ENCODE measurements at regions not wholly inside any gene's neighbourhood (a gene's known extent, or its start where the extent isn't known, plus 50 kb on each side); places are given as distances from the start of the nearest gene placed in this dataset.

DNA sequence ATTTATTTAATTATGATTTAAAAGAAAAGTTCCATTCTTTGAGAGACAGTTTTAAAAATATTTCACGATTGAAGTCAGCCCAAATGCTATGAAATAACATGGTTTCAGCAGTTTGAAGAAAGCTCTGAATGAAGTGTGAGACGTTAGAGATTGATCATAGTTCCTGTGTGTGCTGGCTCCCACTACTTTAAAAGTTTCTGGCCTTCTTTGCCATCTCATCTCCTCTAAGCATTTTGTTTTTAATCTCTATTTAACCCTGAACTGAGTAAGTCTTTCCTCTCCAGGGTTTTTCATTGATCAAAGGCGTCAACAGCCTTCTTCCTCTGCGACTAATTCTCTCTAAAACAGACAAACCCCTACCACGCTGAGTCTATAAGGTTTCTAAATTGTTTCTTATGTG is 225.3 kb upstream of the B3GALT2 start:
- no peaks in the 10 kb centered on the region for H3K9me3 ChIP-seq
- ATAC-seq (ENCODE audit: insufficient number of reproducible peaks, low FRiP score, low read depth) = no peak
- no peaks in the 10 kb centered on the region for H3K27me3 ChIP-seq (replicated peaks; ENCODE audit: insufficient read depth)
- TF ChIP-seq, protein P1, sequence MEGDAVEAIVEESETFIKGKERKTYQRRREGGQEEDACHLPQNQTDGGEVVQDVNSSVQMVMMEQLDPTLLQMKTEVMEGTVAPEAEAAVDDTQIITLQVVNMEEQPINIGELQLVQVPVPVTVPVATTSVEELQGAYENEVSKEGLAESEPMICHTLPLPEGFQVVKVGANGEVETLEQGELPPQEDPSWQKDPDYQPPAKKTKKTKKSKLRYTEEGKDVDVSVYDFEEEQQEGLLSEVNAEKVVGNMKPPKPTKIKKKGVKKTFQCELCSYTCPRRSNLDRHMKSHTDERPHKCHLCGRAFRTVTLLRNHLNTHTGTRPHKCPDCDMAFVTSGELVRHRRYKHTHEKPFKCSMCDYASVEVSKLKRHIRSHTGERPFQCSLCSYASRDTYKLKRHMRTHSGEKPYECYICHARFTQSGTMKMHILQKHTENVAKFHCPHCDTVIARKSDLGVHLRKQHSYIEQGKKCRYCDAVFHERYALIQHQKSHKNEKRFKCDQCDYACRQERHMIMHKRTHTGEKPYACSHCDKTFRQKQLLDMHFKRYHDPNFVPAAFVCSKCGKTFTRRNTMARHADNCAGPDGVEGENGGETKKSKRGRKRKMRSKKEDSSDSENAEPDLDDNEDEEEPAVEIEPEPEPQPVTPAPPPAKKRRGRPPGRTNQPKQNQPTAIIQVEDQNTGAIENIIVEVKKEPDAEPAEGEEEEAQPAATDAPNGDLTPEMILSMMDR (IDR thresholded peaks at IDR 0.05) = no peak
- H3K36me3 ChIP-seq = no peaks in the 10 kb centered on the region
- no peak overlapping the region for H3K4me3 ChIP-seq
- peaks cover 4 to 23% of the 10 kb centered on the region in 2 donors for H3K4me1 ChIP-seq (ENCODE audit: control insufficient read depth in 1 of 2, low read depth in 2 of 2)
- DNase-seq (ENCODE audit: low spot score) = no peak
- no peak overlapping the region for H3K27ac ChIP-seq

DNA sequence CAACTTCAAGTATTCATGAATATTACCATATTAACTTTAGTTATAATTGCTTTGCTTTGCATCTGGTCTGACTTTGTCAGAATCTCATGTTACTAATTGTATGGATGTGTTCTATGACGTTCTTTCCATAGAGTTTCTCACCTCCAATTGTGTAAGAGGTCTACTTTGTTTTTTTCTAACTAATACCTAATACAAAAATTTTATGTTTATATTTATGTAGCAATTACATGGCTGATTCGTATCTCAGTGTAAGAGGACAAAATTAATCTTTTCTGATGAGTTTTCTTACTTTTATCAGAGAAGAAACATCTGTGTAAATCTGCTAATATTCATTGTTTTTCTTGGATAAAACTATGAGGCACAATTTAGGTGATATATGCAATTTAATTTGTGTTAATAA is 224.8 kb upstream of the B3GALT2 start:
- Histone ChIP-seq H3K9me3 (no peaks in the 10 kb centered on the region), H3K36me3 (no peaks in the 10 kb centered on the region), H3K4me3 (no peak overlapping the region), H3K27ac (no peak overlapping the region), H3K4me1 (ENCODE audit: control insufficient read depth in 1 of 2, low read depth in 2 of 2) (peaks cover 4 to 27% of the 10 kb centered on the region in 2 donors), H3K27me3 (replicated peaks; ENCODE audit: insufficient read depth) (no peaks in the 10 kb centered on the region)
- TF ChIP-seq, protein P1 (IDR thresholded peaks at IDR 0.05) = no peak
- DNase-seq (ENCODE audit: low spot score) (no peak), ATAC-seq (ENCODE audit: insufficient number of reproducible peaks, low FRiP score, low read depth) (no peak)

DNA sequence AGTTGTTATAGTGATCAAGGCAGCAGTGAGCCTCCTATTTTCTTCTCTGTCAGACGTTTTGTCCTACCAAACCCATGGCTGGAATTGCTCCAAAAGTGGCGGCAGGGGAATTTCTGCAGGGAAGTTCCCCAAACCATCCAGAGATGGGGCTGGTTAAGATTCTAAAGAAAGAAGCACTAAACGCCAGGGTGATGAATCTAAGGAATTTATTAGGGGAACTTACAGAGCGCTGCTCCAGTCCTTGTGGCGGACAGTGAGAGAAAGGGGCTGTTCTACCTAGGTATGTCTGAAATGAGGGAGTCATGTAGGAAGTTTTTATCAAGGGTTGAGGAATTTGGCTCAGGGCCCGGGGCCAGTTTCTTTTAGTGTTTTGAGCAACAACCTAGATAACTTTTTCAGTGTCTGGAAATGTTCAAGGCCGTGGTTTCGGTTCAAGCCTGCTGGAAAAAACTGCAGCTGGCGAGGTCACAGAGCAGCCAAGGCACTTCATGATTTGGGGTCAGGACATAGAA is 222.4 kb upstream of the B3GALT2 start:
- ATAC-seq (ENCODE audit: insufficient number of reproducible peaks, low FRiP score, low read depth) = no peak
- Histone ChIP-seq H3K27ac (peak overlapping the region; percentile 25 to 64), H3K27me3 (replicated peaks; ENCODE audit: insufficient read depth) (no peaks in the 10 kb centered on the region), H3K9me3 (no peaks in the 10 kb centered on the region), H3K4me1 (ENCODE audit: control insufficient read depth in 1 of 2, low read depth in 2 of 2) (peaks cover 4 to 27% of the 10 kb centered on the region in 2 donors), H3K4me3 (peak overlapping the region; percentile 56), H3K36me3 (no peaks in the 10 kb centered on the region)
- peak; percentile 21 for DNase-seq (ENCODE audit: low spot score)
- TF ChIP-seq, protein P1 (IDR thresholded peaks at IDR 0.05) = no peak

DNA sequence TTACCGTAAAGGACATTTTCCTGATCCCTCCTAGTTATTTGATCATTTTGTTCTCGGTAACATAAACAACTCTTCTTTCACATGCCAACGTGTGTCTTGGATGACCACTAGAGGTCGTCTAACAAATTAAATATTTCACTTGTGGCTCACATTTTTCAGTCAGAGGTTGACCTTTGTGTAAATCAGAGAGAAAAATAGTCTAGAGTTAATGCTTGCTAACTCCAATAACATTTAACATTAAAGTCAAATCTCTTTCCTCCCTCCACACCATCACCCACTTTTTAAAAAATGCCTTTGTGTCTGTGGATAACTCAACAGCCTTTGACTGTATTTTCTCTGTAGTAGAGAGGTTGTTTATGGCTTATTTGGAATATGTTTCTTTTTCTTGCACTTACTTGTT is 220.5 kb upstream of the B3GALT2 start:
- ATAC-seq (ENCODE audit: insufficient number of reproducible peaks, low FRiP score, low read depth) = no peak
- TF ChIP-seq, protein P1 (IDR thresholded peaks at IDR 0.05) = peak; percentile 64
- peak overlapping the region in 1 of 2 donors; percentile 25 for H3K27ac ChIP-seq

DNA sequence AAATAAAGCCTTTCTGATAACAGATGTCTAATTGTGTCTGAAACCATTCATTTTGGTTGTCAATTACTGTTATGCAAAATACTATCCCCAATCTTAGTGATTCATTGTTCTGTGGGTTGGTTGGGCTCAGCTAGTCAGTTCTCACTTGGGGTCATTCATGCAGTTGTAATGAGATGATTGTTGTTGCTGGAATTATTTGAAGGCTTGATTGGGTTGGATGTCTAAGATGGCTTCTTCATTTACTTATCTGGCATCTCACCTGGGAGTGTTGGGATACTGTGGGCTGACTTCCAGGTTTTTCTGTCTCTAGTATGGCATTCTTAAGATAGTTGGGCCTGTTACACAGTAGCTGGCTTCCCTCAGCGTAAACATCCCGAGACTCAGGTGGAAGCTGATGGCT is 217.8 kb upstream of the B3GALT2 start:
- no peaks in the 10 kb centered on the region for H3K27me3 ChIP-seq (replicated peaks; ENCODE audit: insufficient read depth)
- ATAC-seq (ENCODE audit: insufficient number of reproducible peaks, low FRiP score, low read depth) (no peak), DNase-seq (ENCODE audit: low spot score) (no peak)
- no peaks in the 10 kb centered on the region for H3K36me3 ChIP-seq
- H3K4me1 ChIP-seq (ENCODE audit: control insufficient read depth in 1 of 2, low read depth in 2 of 2) = peaks cover 4 to 22% of the 10 kb centered on the region in 2 donors
- TF ChIP-seq, protein P1 (IDR thresholded peaks at IDR 0.05) = no peak
- no peak overlapping the region for H3K27ac ChIP-seq
- no peaks in the 10 kb centered on the region for H3K9me3 ChIP-seq
- no peak overlapping the region for H3K4me3 ChIP-seq

More for the DNA sequence above, 220.5 kb upstream of the B3GALT2 start:
- H3K4me3 ChIP-seq = no peak overlapping the region
- H3K36me3 ChIP-seq = no peaks in the 10 kb centered on the region
- H3K9me3 ChIP-seq = no peaks in the 10 kb centered on the region
- H3K4me1 ChIP-seq (ENCODE audit: control insufficient read depth in 1 of 2, low read depth in 2 of 2) = peaks cover 4 to 27% of the 10 kb centered on the region in 2 donors
- no peak for DNase-seq (ENCODE audit: low spot score)
- H3K27me3 ChIP-seq (replicated peaks; ENCODE audit: insufficient read depth) = no peaks in the 10 kb centered on the region
